NCI-H1048 (cell line): ENCODE measurements at regions not wholly inside any gene's neighbourhood (a gene's known extent, or its start where the extent isn't known, plus 50 kb on each side); places are given as distances from the start of the nearest gene placed in this dataset.
"Not testable (repeated sequence)": the region's sequence is repeated elsewhere in the genome, so short reads cannot be mapped to it uniquely, and the experiment has no call there.

Source experiments
- DNase-seq: peaks from one replicate; lab custom pipeline; 2025; lab: John Stamatoyannopoulos, UW

DNA sequence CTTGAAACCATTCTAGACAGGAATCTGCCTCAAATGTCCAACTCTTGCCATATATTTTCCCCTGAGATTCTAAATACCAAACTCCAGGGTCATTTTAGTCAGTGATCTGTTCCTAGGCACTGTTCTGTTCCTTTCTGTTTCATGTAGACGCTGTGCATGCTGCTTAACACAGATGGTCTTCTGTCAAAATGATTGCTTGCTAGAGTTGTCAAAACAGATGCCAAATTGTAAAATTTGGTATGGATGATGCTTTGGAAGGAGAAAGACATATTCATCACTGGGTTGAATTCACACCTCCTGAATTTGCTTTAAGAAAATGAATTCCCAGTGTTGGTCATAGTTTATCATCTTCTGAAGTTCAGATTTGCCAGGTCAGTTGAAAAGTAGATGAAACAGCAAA, 425.9 kb downstream of the ETS1 start:
- DNase-seq = no peak

DNA sequence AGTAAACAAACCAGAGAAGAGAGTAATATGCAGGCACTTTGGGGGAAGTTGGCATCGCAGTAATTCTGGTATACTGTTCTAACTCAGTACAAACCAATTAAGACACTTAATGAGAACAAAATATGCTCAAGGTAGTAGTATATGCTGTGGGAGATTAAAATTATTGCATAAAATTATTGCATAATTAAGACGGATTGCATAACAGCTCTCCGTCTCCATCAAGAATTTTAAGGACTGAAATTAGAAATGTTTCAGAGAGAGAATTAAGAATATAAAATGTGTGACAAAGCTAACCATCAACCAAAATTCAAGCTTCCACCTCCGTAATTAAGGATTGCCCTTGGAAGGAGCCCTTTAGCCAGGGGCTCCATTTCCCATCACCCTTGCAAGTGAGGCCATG, 428.5 kb downstream of the ETS1 start:
- DNase-seq = no peak

DNA sequence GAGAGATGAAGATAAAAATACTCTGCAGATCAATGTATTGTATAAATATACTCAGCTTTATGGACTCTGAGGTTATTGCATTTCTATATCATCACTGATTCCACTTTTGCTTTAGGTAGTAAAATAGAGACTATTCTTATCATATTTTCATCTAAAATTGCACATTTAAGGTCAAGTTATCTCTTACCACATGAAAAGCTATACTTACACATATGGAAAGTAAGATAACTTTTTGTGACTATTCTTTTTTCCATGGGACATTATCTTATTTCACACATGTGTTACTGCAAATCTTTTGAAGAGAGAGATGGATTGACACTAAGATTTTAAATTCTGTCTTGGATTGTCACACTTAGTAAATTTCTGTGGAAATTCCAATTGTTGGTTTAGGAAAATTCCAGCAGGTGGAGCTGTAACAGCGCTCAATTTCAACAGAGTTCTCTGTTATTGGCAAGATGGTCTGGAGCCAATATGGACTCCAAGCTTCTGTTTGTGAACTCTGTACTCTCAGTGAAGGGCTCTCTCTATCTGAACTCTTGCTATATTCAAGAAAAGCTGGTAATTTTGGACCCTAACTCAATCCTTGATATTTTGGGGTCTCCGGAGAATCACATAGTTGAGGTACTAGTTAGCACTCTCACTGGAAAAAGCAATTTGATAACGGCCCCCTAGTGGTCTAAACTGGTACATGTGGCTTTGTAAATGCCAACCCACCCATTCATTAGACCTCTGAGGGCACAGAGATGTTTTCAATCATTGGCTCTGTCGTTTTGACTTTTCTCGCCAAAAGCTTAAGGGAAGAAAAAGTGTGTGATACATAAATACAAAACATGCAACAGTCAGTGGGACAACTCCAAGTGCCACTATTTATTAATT, 429.7 kb downstream of the ETS1 start:
- DNase-seq = peak; percentile 31

DNA sequence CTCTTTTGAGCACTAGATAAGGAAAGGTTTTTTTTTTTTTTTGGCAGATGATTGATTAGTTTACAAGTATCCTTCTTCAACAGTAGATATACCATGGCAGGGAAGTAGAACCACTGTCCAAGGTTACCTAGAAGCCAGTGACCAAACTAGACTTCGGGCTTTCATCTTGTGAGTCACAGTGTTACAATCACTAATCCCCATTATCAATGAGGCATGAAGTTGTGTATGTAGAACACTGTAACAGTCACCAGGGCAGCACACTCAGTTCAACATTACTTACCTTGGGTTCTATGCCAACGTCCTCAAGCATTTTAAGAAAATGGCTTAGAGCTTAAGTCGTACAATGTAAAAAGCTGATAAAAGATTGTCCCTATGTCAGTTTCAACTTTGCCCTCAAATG, 430.9 kb downstream of the ETS1 start:
- no peak for DNase-seq

DNA sequence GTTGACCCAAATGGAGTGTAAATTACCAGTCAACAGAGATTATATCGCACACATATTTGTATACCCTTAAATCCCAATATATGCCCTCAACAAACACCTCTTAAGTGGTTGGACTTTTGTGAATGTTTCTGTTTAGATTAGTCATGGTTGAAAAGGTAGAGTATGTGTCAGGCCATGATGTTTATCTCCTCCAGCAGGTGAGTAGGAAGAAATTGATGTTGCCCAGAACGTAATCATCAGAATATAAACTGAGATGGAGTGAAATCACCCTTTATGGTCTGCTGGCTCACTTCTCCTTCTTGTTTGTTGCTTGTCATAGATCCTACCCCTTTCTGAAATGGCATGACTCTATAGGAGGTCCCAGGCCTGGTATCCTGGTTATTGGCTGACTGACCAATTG, 431.8 kb downstream of the ETS1 start:
- no peak for DNase-seq

DNA sequence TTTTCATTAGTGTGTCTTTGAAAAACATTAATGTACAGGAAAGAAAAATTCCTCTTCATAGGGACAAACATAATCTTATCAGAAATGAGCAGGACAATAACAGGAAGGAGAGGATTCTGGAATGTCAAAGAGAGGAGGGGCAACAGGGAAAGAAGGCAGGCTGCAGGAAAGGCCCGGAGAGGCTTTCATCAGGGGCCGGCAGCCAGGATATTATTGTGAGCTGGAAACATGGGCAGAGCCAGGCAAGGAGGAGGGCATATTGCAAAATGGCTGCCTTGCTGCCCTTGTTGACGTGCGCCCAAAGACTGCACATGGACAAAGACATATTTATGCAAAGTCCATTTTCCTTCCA, 433.7 kb downstream of the ETS1 start:
- no peak for DNase-seq

DNA sequence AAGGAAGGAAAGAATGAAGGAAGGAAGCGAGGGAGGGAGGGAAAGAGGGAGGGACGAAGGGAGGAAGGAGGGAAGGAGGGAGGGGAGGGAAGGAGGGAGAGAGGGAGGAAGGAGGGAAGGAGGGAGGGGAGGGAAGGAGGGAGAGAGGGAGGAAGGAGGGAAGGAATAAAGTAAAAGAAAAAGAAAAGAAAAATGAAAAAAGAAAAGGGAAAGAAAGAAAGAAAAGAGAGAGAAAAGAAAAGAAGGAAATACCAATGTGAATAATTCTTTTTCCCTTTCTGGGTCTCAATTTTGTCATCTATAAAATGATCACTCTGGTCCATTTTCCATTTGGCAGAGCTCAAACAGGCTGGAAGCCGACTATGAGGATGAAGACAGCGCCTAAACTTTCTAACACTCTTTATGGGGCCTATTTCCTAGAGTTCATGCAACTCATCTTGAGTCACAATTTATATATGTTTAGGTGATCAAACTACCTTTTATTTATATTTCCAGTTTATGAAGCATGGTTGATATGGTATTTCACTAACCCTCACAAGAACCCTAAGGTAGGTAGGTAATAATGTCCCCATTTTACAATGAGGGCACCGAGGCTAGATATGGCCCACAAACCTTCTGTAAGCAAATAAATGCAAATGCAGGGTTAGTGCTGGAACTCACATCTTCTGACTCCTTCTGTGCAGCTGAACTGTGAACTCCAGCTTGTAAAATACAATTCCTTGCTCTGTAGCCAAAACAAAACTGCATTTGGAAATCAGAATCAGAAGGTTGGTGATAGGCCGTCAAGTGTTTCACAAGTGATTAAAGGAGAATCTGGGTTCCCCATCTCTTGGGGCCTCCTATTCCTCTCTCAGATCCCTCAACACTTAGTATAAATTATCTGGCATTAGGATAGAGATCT, 434.3 kb downstream of the ETS1 start:
- DNase-seq = no peak

DNA sequence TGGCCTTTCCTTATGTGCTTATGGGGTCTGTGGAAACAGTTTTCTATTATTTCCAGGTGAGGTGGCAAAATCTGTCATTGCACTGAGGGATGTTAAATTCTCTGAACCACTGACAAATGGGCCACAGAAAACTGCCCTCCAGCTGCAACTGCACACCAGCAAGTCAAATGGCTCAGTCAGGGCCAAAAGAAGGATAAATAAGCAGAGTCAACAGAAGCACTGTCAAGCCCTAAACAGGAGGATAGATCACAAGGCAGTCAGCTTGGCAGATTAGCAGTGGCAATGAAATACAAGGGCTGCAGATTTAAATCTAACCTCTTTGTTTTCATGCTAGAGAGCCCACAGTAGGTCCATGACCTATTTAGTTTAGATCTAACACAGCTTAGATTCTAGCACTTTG, 435.6 kb downstream of the ETS1 start:
- no peak for DNase-seq

DNA sequence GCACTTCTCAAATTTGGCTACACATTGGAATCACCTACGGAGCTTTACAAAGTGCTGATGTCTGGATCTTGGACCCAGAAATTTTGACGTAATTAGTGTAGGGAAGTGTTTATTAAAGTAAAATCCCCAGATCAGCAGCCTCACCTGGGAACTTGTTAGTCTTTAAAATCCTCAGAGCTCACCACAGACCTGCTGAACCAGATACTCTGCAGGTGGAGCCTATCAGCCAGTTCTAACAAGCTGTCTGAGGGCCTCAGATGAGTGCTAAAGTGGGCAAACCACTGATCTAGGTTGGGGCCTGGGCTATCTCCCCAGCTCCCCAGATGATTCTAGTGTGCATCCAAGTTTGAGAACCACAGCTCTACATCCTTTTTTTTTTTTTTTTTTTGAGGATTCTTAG, 436.0 kb downstream of the ETS1 start:
- DNase-seq = no peak

DNA sequence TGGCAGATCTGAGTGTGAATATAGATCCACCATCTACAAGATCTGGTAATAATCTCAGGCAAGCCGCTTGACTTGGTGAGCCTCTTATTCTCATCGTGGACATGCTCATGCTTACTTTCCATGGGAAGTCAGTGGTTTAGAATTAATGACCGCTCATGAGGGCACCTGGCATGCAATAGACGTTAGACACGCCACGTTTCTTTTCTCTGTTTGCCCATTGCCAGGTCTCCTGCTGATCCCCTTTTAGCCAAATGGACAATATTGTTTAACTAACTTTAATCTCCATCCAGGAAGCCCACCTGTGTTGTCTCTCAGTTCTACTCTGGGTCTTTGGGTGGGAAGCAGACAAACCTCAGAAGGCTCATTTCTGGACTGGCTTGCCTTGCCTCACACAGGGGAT, 439.1 kb downstream of the ETS1 start:
- DNase-seq = no peak

DNA sequence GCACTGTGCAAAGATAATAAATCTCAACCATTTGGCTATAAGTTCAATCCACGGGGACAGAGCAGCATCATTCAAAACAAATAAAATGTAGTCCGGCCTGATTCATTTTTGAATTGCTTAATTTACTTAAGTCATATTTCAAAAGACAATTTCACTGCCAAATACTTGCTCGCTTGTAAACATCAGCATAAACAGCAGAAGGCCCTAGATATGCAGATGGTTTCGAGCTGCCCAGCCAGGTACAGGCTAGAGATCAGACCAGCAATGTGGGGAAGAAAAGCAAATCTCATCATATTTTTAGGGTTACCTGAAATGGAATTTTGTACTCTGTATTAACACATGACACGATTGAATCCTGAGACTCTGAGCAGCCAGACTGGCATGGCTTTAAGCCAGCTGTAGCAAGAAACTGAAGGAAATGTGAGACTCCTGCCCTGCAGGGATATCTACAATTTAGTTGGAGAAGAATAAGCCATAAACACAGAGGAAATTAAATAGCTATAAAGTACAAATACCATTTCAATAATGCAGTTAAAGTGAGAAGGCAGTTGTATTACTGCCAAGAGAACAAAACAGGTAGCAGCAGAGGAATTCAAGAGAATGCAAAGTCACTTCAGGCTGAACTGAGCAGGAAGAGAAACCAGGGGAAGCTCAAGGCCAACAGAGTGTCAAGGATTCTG, 440.3 kb downstream of the ETS1 start:
- no peak for DNase-seq

DNA sequence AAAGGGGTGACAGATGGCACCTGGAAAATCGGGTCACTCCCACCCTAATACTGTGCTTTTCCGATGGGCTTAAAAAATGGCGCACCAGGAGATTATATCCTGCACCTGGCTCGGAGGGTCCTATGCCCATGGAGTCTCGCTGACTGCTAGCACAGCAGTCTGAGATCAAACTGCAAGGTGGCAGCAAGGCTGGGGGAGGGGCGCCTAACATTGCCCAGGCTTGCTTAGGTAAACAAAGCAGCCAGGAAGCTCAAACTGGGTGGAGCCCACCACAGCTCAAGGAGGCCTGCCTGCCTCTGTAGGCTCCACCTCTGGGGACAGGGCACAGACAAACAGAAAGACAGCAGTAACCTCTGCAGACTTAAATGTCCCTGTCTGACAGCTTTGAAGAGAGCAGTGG, 447.1 kb downstream of the ETS1 start:
- DNase-seq = not testable (repeated sequence)

DNA sequence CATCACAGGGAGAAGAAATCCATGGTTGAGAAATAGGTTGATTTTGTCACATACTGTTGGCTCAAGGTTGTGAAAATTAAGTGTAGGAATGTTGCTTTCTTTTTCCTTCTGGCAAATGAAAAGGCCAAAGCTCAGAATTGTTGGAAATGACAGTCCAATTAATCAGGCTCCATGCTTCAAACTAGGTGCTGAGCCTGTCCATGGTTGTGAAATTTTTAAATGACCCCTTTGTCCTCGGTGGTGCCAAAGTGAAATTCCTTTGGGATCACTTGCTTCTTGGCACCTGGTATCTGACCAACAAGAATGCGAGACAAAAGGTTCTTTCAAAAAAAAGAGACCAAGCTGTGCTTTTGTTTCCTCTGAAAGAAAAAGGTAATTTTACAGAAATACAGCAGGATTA, 451.9 kb downstream of the ETS1 start:
- no peak for DNase-seq

DNA sequence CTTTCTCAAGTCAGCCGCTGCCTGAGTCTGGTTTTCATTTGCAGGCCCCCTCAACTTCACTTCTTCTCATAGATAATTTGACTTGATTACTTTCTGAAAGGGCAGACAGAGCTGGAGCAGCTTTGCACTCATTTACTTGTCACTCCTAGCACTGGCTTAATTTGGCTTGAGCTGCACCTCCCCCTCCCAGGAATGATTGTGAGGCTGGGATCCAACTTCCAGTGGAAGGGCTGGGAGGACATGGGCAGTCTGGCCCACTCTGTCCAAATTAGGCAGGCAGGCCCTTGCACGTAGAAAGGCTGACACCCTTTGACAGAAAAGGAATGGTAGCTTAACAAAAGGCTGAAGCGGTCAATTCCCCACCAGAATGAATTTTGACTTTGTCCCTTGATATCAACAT, 453.9 kb downstream of the ETS1 start:
- DNase-seq = no peak

DNA sequence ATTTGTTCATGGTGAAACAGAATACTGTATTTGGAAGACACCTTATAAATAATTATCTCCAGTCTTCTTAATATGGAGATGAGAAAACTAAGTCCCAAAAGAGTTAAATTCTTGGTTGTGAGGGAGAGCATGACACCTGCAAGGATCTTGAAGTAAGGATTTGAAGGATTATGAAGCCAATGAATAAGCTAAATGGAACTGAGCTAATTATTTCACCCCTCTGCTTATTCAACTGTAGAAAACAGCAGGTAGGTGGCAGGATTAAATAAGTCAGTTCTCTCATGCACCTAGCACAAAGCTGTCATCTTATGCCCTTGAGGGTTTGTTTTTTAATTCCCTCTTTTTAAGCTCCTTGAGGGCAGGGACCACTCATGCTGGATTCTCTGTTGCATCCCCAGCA, 457.3 kb downstream of the ETS1 start:
- no peak for DNase-seq

DNA sequence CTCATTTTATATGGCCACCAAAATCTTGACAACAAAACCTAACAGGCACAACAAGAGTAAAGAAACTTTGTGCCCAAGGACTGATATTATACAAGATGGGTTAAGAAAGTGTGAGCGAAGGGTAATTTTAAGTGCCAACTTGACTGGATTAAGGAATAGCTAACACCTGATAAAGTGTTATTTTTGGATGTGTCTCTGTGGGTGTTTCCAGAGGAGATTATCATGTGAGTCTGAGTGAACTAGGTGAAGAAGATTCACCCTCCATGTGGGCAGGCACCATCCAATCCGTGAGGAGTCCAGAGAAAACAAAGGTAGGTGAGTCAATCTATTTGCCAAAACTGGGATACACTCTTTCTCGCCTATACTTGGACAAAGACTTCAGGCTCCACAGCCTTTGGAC, 461.6 kb downstream of the ETS1 start:
- no peak for DNase-seq

DNA sequence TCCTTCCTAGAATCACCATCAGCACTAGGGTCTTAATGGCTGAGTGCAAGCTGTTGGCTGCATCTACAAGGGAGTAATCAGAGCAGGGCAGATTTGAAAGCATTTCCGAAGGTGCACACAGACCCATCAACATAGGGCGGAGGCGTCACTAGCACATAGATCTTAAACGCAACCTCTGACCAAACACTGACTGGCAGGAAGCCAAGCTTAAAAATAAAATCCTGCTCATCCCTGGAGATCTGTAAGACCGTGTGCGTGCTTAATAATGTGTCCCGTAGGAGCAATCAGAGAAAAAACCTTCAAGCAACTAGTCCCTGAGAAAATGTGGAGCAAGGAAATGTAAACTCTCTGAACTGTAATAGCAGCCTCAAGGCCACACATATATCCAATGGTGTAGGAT, 470.5 kb downstream of the ETS1 start:
- DNase-seq = no peak

DNA sequence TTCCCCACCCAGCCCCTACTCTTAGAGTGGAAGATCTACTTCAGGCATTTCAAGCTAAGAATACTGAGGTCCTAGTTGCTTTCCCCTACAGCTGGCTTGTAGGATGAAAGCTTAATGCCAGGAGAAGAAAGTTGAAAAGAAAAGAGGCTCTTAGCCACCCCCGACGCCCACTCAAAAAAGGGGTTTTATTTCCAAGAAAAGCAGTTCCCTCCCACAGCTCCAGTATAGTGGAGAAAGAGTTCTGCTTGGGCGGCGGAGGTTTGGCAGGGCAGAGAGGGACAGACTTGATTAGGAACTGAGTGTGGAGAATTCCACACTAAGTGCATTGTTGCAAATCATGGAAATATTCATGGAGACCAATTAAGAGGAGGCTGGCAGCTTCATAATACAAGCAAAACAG, 470.9 kb downstream of the ETS1 start:
- no peak for DNase-seq

DNA sequence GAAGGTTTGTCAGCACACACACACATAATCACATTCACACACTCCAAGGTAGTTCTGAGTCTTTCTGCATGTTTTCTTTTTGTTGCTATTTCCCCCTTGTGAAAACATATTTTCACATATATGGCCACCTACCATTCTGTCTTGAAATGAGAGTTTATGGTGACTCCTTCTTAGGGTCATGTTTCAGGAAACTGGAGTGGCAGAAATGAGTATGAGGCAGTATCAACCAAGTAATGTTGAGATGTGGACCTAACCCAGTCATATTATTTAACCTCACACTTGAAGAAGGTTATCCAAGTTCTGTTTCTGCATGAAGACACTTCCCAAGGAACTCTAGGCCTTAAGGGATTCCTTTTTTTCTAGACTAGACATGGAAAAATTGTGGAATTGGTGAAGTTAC, 481.4 kb downstream of the ETS1 start:
- DNase-seq = no peak

DNA sequence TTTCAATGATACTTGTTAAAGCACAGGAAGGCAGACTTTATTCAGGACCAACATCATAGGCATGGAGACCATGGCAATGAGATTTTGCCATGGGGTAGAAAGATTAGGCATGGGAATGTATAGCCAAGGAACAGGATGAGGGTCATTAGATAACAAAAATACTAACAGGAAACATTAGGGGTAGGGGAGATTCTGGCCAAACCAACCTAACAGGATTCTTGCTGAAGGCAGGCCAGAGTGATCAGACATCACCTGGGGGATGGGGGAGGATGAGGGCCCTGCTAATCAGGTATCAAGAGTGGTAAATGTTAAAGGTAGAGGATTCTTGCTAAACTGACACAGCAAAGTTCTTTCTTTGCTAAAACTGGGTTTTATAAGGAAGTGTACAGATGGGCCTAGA, 481.8 kb downstream of the ETS1 start:
- no peak for DNase-seq

DNA sequence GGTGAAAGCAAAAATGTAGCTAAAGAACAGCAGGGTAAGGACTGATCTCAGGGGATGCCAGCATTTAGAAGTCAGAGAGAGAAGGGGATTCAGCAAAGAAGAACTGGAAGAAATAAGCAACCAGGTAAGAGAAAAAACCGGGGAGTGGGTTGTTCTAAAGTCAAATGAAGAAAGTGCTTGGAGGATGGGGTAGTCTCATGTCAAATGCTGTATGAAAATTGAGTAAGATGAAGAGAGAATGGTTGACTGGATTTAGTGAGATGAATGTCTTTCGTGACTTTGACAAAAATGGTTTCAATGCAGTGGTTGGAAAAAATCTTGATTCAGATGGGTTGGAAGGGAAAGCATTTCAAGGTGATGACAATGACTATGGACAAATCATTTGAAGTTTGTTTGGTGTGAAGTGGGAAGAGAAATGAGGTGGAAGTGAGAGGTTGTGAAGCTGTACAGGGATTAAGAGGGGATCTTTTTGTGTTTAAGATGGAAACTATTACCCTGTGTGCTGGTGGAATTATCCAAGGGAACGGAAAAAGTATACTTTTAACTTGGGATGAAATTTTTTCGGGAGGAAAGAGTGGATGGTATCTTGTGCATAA, 484.0 kb downstream of the ETS1 start:
- DNase-seq = no peak

DNA sequence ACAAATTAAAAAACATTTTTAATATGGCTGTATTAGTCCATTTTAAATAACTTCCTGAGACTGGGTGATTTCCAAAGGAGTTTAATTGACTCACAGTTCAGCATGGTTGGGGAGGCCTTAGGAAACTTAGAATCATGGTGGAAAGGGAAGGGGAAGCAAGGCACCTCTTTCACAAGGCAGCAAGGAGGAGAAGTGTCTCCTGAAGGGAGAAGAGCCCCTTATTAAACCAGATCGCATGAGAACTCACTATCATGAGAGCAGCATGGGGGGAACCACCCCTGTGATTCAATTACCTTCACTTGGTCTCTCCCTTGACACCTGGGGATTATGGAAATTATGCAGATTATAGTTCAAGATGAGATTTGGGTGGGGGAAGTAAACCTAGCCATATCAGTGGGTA, 488.6 kb downstream of the ETS1 start:
- DNase-seq = no peak
